NOMO-1 (cell line): ENCODE measurements at regions not wholly inside any gene's neighbourhood (a gene's known extent, or its start where the extent isn't known, plus 50 kb on each side); places are given as distances from the start of the nearest gene placed in this dataset.

Experiments used
- DNase-seq, 2 experiments: peaks; one replicate each; lab custom pipeline; 2025; ENCODE audit not compliant: unreplicated experiment in 2 of 2; lab: John Stamatoyannopoulos, UW

DNA sequence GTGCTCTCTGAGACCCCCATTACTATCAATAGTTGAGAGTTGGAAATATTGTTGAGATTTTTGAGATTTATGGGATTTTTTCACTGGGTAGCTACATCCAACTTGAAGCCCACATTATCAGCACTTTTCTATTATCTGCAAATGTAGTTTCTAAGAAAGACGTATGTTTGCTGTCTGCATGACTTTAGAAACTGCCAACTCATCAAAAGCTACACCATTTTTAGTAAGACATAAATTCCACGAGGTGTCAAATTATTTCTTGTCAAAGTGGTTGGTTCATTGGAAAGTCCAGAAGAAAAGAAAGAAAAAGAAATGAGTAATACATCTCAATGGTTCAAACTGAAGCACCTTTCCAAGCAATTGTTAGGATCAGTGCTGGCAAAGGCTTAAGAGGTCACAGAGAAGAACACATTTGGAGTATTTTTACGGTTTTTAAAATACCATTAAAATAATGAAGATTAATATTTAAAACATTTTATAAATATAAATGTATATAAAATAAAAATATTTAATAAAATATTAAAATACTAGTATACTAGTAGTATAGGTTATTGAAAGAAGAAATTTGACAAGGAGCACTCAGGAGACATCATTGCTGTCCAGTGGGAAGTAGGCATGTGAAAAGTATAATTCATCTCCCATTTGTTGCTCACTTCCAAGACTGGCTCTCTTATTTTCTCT lies 463.5 kb downstream of the TAFA4 start:
- DNase-seq = no peak

- DNase-seq = no peak
Observed at GRCh38 chr3:68467465-68467864, 464.9 kb downstream of the TAFA4 start.

- no peak for DNase-seq
Observed at GRCh38 chr3:68458581-68458980, 473.8 kb downstream of the TAFA4 start.

- no peak for DNase-seq
Observed at GRCh38 chr3:68448510-68449383, 483.6 kb downstream of the TAFA4 start.

DNA sequence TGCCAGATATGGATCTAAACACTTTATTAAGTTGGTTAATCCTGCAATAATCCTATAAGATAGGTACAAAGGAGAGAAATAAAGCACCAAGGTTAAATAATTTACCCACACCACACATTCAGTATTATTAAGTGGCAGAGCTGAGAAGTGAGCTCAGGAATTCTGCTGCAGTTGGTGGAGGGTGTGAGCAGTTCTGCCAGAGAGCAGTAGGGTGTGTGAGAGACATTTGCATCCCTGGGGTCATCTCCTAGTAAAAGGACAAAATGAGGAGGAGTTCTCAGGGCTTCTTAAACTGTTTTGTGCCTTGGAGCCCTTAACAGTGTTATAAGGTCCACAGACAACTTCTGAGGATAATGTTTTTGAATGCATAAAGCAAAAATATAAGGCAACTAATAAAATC lies 484.5 kb downstream of the TAFA4 start:
- DNase-seq = no peak

DNA sequence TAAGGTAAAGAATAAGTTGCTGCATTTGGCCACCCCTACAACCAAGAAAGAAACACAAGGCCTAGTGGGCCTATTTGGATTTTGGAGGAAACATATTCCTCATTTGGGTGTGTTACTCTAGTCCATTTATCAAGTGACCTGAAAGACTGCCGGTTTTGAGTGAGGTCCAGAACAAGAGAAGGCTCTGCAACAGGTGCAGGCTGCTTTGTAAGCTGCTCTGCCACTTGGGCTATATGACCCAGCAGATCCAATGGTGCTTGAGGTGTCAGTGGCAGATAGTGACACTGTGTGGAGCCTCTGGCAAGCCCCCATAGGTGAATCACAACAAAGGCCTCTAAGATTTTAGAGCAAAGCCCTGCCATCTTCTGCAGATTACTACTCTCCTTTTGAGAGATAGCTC lies 491.3 kb downstream of the TAFA4 start:
- no peak for DNase-seq

GRCh38 chr3:68436619-68437401 lies 495.5 kb downstream of the TAFA4 start:
- no peak for DNase-seq

GRCh38 chr3:68428495-68428894 lies 503.9 kb downstream of the TAFA4 start:
- DNase-seq = no peak

DNA sequence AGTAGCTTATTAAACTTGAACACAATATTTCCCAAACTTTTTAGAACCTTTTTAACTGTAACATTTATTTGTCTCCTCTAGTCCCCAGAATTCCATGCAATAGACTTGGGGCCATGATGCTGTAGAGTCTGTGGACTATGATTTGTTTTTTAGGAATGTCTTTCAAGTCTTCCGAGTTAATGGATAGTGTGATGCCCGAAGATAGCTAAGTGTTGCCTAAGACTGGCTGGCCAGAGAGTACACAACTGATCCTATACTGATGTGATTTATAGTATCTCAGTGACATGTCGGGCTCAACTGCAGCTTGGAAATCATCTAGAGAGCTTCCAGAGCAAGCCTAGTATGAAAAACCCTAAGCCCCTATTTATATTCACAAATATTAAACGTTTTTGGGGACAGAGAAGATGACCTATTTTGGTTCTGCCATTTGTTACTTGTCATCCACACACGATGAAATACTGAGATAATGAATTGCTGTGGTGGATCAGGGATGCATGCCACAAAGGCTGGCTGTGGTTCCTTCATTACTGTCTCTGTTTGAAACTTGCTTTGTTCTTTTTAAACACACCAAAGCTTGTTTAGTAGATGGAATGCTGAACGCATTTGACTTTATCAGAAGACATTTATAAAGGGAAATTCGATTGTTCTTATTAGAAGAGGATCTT lies 507.4 kb downstream of the TAFA4 start:
- no peak for DNase-seq

- no peak for DNase-seq
Observed at GRCh38 chr3:68408626-68409025, 523.7 kb downstream of the TAFA4 start.

DNA sequence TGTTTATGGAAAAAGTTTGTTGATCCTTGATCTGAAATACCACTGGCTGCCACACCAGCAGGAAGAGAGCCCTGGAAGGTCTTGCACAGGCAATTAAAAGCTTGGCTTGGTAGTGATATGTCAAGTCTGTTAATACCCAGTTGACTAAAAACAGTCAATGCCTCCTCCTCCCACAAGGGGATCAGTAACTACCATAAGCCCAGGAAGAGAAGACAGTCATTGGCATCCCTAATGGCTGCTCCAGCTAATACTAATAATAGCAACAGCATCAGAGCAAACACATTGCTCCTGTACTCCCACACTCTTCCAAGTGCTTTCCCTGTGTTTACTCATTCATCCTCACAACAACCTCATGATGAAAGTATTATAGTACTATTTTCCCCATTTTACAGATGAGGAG lies 528.6 kb downstream of the TAFA4 start:
- DNase-seq = no peak

DNA sequence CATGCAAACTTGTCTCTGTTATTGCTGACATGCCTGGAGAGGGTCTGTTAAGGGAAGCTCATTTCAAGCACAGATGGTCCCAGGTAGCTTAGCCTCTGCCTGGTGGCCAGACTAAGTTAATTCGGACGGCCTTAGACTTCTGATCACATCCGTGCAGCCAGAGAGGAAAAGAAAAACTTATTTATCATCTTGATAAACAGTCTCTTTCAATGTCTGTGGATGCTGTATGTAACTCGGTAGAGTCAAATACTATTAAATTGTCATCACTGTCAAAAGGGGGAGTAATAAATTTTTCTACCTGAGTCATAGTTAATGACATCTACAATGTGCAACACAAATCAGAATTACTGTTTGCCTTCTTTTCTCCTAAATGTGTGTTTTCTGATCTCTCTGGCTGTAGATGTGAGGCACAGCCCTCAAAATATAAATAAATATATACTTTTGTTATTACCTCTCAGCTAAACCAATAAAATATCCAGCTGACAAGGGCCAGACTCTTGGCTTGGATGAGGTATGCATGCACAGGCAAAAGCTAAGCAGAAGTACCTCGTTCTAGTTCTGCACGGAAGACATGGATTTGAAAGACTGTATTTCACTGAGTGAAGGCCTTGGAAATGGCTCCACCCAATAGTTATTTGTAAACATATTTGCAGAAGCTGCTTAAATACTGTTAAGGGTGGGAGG lies 530.0 kb downstream of the TAFA4 start:
- DNase-seq = no peak

- peak; percentile 27 to 82 for DNase-seq
Observed at GRCh38 chr3:68378631-68379030, 553.7 kb downstream of the TAFA4 start.

DNA sequence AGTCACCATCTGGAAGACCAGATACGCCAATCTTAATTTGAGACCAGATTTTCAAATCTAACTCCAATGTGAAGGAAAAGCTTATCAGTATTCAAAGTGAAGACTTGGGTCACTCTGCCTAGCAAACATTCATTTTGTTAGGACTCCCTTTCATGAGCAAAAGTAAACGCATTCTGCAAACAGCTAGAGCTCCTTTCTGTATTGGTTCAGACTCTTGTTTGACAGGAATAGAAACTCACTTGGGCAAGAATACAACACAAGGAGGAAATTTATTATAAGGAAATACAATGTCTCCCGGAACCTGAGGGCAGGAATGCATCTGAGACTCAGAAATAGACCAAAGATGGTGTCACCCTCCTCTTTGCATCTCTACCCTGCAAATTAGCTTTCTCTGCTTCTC lies 558.6 kb downstream of the TAFA4 start:
- DNase-seq = no peak

- no peak for DNase-seq
Observed at GRCh38 chr3:68363796-68364195, 568.6 kb downstream of the TAFA4 start.

GRCh38 chr3:68360492-68360891 lies 571.9 kb downstream of the TAFA4 start:
- no peak for DNase-seq

DNA sequence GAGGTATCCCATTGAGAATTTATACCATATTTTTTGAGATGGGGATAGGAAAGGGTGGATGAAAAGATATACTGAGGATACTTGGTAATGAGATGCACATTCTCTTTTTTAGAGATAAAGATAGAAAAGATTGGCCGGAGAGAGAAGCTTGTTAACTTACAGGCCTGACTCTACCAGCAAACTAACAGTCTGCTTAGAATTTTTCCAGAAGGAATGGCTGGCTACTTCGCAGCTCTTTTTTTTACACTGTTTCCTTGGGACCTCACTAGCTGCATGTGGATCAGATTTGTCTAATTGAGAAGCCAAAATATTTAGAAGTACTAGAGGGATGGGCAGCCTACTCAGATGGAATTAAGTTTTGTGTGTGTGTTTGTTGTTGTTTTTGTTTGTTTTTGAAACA lies 586.6 kb downstream of the TAFA4 start:
- no peak for DNase-seq

- no peak for DNase-seq
Observed at GRCh38 chr3:68342426-68342825, 589.9 kb downstream of the TAFA4 start.

DNA sequence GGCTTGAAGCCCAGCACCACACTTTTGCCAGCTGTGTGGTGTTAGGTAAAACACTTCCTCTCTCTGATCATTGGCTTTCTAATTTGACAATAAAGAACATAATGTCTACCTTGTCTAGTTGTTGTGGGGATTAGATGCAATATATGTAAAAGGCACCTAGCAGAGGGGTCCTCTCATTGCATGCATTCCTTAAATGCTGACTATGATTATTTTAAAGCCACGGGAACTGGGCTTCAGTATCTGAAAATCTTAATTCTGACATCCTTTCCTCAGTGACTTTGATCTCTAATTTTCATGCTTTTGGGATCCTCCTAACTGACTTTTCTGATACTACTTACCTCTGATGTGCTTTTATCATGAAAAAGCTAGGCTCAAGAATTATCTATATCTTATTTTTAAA lies 596.3 kb downstream of the TAFA4 start:
- no peak for DNase-seq

DNA sequence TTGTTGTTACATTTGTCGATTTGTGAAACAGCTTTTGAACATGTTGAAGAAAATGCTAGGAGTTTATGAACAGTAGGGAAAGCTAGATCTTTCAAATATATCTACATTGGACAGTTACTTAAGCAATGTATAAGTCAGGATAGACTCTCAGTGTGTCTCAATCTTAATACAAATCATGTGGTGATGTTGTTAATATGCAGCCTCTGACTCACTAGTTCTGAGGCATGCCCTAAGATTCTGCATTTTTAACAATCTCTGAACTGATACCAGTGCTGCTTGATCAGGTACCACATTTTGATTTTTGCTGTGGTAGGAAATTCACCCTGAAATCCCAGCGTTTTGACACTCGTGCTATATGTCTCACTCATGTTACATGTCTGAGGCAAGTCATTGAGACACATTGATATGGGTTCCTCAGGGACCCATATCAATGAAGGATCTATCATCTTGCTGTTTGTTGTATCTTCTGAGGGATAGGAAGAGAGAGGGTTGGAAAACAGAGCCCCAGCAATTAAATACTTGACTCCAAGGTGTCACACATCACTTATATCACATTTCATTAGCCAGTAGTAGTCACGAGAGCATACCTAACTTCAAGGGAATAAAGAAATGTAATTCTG lies 597.9 kb downstream of the TAFA4 start:
- DNase-seq = no peak
